Left hindlimb (tissue), 1 donor: ENCODE measurements at regions not wholly inside any gene's neighbourhood (a gene's known extent, or its start where the extent isn't known, plus 50 kb on each side); places are given as distances from the start of the nearest gene placed in this dataset.

Experiments used
- DNase-seq: peaks from one replicate; pipeline ENCODE4 v3.0.0-alpha.2; 2018

GRCh38 chr20:39853050-39853449 is 836.0 kb downstream of the MAFB start:
- DNase-seq, result no peak

- no peak for DNase-seq
Observed at GRCh38 chr20:39851459-39851858, 837.6 kb downstream of the MAFB start.

- DNase-seq, result no peak
Observed at GRCh38 chr20:39850821-39851330, 838.2 kb downstream of the MAFB start.

GRCh38 chr20:39850246-39850645 is 838.8 kb downstream of the MAFB start:
- DNase-seq, result no peak

GRCh38 chr20:39849664-39850063 is 839.4 kb downstream of the MAFB start:
- peak; percentile 92 for DNase-seq

GRCh38 chr20:39849171-39849570 is 839.9 kb downstream of the MAFB start:
- no peak for DNase-seq

- no peak for DNase-seq
Observed at GRCh38 chr20:39839399-39840119, 849.5 kb downstream of the MAFB start.

GRCh38 chr20:39837561-39837960 is 851.5 kb downstream of the MAFB start:
- no peak for DNase-seq

- no peak for DNase-seq
Observed at GRCh38 chr20:39835130-39835842, 853.8 kb downstream of the MAFB start.

- no peak for DNase-seq
Observed at GRCh38 chr20:39830903-39831302, 858.1 kb downstream of the MAFB start.

GRCh38 chr20:39829661-39830060 is 859.4 kb downstream of the MAFB start:
- no peak for DNase-seq

GRCh38 chr20:39829256-39829655 is 859.8 kb downstream of the MAFB start:
- peak; percentile 51 for DNase-seq

GRCh38 chr20:39825950-39826349 is 863.1 kb downstream of the MAFB start:
- no peak for DNase-seq

GRCh38 chr20:39825524-39825923 is 863.4 kb downstream of the DHX35 start:
- DNase-seq, result no peak

GRCh38 chr20:39823224-39823623 is 861.1 kb downstream of the DHX35 start:
- DNase-seq, result peak; percentile 49

- DNase-seq, result no peak
Observed at GRCh38 chr20:39822667-39823066, 860.5 kb downstream of the DHX35 start.

GRCh38 chr20:39813190-39813829 is 851.2 kb downstream of the DHX35 start:
- no peak for DNase-seq

- DNase-seq, result no peak
Observed at GRCh38 chr20:39812116-39812515, 850.0 kb downstream of the DHX35 start.

GRCh38 chr20:39810309-39810708 is 848.2 kb downstream of the DHX35 start:
- DNase-seq, result no peak

- no peak for DNase-seq
Observed at GRCh38 chr20:39808613-39809012, 846.5 kb downstream of the DHX35 start.

- no peak for DNase-seq
Observed at GRCh38 chr20:39800548-39800947, 838.4 kb downstream of the DHX35 start.

- no peak for DNase-seq
Observed at GRCh38 chr20:39800111-39800510, 838.0 kb downstream of the DHX35 start.

GRCh38 chr20:39799366-39799965 is 837.3 kb downstream of the DHX35 start:
- no peak for DNase-seq
